GM18867 (cell line): ENCODE measurements at regions not wholly inside any gene's neighbourhood (a gene's known extent, or its start where the extent isn't known, plus 50 kb on each side); places are given as distances from the start of the nearest gene placed in this dataset.
"Not testable (repeated sequence)": the region's sequence is repeated elsewhere in the genome, so short reads cannot be mapped to it uniquely, and the experiment has no call there.

Source experiments
- ATAC-seq: cut with Tn5 transposase; IDR thresholded peaks from one replicate; pipeline ENCODE4 v1.9.1; 2021; ENCODE audit warnings: mild to moderate bottlenecking, moderate library complexity; ENCODE audit not compliant: unreplicated experiment

- ATAC-seq: not testable (repeated sequence)
Measured at GRCh38 chr10:77740396-77740795, 102.8 kb upstream of the KCNMA1 start.

GRCh38 chr10:77738496-77739158 is 101.0 kb upstream of the KCNMA1 start:
- ATAC-seq: no peak

GRCh38 chr10:77737608-77738007 is 100.0 kb upstream of the KCNMA1 start:
- no peak for ATAC-seq

- ATAC-seq: not testable (repeated sequence)
Measured at GRCh38 chr10:77735136-77735535, 97.5 kb upstream of the KCNMA1 start.

DNA sequence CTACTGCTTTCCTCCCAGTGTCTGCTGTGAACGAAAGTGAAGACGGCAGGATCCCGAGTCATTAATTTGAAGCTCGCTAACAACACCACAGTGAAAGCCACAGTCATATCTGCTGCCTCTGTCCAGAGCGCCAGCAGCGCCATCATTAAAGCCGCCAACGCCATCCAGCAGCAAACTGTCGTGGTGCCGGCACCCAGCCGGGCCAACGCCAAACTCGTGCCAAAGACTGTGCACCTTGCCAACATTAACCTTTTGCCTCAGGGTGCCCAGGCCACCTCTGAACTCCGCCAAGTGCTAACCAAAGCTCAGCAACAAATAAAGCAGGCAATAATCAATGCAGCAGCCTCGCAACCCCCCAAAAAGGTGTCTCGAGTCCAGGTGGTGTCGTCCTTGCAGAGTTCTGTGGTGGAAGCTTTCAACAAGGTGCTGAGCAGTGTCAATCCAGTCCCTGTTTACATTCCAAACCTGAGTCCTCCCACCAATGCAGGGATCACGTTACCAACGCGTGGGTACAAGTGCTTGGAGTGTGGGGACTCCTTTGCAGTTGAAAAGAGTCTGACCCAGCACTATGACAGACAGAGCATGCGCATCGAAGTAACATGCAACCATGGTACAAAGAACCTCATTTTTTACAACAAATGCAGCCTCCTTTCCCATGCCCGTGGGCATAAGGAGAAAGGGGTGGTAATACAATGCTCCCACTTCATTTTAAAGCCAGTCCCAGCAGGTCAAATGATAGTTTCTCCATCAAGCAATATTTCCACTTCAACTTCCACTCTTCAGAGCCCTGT is 94.8 kb upstream of the KCNMA1 start:
- no peak for ATAC-seq

DNA sequence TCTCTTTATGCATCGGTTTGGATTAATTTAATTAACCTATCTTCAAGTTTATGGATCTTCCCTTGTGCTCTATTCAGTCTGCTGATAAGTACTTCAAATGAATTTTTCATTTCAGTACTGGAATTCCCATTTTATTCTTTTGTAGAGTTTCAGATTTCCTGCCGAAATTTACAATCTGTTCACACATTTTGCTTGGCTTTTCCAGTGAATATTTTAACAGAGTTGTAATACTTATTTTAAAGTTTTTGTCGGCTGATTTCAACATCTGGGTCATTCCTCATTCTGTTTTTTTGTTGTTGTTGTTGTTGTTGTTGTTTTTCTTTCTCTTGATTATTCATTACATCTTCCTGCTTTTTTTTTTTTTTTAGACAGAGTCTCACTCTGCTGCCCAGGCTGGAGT is 89.9 kb upstream of the KCNMA1 start:
- no peak for ATAC-seq

DNA sequence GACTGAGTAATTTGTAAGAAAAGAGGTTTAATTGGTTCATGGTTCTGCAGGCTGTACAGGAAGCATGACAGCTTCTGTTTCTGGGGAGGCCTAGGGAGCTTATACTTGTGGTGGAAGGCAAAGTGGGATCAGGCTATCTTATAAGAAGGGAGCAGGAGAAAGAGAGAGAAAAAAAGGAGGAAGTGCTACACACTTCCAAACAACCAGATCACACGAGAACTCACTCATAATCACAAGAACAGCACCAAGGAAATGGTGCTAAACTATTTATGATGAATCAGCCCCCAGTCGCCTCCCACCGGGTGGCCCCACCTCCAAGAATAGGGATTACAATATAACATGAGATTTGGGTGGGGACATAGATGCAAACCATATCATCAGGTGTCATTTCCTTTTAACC is 89.1 kb upstream of the KCNMA1 start:
- no peak for ATAC-seq

DNA sequence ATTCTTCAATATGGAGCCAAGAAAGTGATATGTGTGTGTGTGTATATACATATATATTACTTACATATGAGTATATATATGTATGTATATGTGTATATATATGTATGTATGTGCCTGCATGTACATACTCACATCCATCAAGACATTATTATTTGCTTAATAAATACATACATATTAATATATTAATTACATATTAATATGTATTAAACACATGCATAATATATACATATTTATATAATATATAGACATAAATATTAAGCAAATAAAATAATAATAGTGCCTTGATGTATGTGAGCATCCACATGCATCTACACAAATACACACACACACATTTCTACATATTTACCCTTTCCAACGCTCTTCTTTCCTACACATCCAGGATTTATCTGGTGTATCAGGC is 88.7 kb upstream of the KCNMA1 start:
- no peak for ATAC-seq

DNA sequence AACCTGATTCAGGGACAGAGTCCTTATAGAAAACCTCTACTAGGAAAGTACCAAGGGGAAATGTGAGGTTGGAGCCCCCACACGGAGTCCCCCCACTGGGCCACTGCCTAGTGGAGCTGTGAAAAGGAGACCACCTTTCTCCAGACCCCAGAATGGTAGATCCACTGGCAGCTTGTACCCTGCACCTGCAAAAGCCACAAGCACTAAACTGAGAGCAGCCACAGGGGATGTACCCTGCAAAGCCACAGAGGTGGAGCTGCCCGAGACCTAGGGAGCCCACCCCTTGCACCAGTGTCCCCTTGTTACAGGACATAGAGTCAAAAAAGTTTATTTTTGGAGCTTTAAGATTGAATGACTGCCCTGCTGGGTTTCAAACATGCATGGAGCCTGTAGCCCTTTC is 87.2 kb upstream of the KCNMA1 start:
- no peak for ATAC-seq

DNA sequence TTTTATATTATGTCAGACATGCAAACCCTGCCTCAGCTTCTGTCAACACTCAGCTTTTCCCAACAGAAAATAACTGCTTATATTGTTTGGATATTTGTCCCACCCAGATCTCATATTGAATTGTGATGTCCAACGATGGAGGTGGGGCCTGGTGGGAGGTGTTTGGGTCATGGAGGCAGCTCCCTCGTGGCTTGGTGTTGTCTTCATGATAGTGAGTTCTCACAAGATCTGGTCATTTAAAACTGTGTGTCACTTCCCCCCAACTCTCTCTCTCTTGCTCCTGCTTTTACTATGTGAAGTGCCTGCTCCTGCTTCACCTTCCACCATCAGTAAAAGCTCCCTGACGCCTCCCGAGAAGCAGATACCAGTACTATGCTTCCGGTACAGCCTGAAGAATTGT is 85.8 kb upstream of the KCNMA1 start:
- no peak for ATAC-seq

GRCh38 chr10:77722956-77723355 is 85.3 kb upstream of the KCNMA1 start:
- ATAC-seq: not testable (repeated sequence)

DNA sequence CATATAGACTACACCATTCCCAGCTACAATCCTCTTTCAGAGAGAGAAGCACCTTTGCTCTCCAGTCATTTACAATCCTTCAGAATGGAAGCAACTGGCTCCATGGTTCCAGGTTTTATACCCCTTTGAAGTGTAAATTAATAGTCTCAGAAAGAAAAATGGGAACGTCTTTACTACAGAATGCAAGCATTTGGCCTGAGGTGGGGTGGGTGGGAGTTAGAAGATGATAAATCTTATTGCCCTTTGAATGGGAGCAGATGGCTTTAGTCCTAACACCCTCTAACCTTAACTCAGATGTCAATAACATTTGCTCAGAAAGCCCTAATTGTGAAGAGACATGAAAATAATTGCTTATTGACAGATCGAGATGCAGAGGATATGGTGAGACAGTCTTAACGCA is 84.2 kb upstream of the KCNMA1 start:
- ATAC-seq: no peak

DNA sequence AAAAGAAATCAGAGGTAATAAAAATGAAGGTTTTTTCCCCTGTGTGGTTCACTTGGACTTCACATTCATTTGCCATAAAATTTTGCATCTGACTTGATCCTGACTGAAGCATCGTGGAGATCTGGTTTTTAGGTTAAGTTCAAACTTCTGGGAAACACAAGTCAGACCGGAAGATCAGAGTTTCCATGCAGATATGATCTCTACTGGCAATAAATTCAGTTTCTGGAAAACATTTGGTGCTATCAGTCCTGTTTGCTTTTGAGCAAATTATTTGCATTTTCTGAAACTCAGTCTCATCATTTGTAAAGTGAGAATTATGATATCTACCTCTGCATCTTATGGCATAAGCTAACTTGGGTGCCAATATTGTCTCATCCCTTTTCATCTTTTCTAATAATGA is 81.3 kb upstream of the KCNMA1 start:
- no peak for ATAC-seq

GRCh38 chr10:77718312-77718711 is 80.7 kb upstream of the KCNMA1 start:
- not testable (repeated sequence) for ATAC-seq

DNA sequence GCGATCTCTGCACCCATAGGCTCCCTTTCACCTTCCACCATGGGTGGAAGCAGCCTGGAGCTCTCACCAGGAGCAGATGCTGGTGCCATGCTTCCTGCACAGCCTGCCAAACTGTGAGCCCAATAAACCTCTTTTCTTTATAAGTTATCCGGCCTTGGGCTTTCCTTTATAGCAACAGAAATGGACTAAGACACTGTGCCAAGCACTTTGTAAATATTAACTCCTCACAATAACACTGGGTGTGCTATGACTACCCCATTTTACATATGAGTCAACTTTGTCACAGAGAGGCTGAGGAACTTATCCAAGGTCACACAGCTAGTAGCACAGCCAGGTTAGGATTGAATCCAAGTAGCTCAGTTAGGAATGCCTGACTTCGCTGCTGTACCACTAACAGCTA is 79.7 kb upstream of the KCNMA1 start:
- no peak for ATAC-seq

GRCh38 chr10:77716458-77717317 is 79.1 kb upstream of the KCNMA1 start:
- ATAC-seq: no peak

GRCh38 chr10:77715536-77715935 is 77.9 kb upstream of the KCNMA1 start:
- ATAC-seq: no peak

DNA sequence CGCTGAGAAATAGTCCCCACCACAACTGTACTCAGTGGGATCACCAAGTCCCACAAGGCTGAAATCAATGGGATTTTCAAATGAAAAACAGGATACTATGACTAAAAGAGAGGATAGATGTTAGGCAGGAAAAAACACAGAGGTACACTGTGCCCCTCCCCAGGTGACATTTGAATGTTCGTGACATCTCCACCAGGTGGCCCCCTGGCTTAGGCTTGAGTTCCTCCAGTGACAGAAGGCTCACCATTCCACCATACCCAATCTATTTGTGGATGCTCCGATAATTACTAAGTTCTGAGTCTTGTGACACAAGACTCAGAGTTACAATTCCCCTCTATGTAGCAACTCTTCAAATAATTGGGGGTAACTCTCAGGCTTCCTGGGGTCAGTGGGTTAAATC is 77.5 kb upstream of the KCNMA1 start:
- no peak for ATAC-seq

DNA sequence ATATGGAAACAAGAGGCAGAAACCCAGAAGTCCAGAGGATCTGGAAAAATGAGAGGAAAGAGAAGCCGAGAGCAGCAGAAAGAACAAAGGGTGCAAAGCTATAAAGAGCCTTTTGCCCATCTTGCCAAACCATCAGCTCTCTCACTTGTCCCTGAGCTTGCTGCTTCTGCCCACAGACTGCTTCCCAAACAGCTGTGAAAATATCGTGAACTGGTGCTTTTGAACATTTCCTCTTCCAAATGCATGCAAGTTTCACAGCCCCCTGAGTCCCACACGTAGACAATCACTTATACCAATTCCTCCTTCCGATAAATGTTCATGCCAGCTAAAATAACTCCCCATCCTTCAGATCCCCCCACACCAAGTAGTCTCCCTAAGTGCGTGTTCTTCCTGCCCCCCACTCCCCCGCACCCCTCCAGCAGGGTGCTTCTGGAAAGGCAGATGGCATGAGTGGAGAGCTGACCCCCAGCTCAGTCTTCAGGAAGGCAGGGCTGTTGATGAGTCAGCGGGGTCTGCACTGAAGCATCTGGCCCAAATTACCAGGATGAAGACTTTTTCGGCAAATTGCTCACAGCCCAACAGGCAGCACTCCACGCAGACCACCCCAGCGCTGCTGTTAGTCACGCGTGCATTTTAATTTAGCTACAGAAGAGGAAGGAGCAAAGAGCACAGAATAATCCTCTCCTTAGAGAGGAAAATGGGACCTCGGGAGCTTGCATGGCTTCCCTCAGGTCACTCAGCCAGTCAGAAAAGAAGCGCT is 76.1 kb upstream of the KCNMA1 start:
- ATAC-seq: no peak

- no peak for ATAC-seq
Measured at GRCh38 chr10:77712207-77712606, 74.6 kb upstream of the KCNMA1 start.

- no peak for ATAC-seq
Measured at GRCh38 chr10:77711683-77712049, 74.1 kb upstream of the KCNMA1 start.
